Epithelial cell of proximal tubule (primary cell): ENCODE measurements at regions not wholly inside any gene's neighbourhood (a gene's known extent, or its start where the extent isn't known, plus 50 kb on each side); places are given as distances from the start of the nearest gene placed in this dataset.

ENCODE experiments used
- DNase-seq: peaks from one replicate; pipeline ENCODE4 v3.0.0-alpha.2; 2011; ENCODE audit warnings: low read depth
- H3K4me3 ChIP-seq: 2 replicates; pipeline ENCODE4 v1.5.1; 2011; ENCODE audit warnings: low read depth, mild to moderate bottlenecking, low read length
- CTCF ChIP-seq: conservative IDR thresholded peaks from 2 replicates; pipeline ENCODE4 v1.5.1; 2012; ENCODE audit warnings: low read depth, mild to moderate bottlenecking, low read length

GRCh38 chr5:174667526-174667925 lies 56.9 kb upstream of the MSX2 start:
- no peak overlapping the region for H3K4me3 ChIP-seq
- no peak for TF ChIP-seq CTCF
- DNase-seq, result no peak

GRCh38 chr5:174668349-174668748 lies 56.0 kb upstream of the MSX2 start:
- DNase-seq, result no peak
- TF ChIP-seq CTCF, result no peak
- no peak overlapping the region for H3K4me3 ChIP-seq
